ENCODE measurements at regions not wholly inside any gene's neighbourhood (a gene's known extent, or its start where the extent isn't known, plus 50 kb on each side); places are given as distances from the start of the nearest gene placed in this dataset.

DNA sequence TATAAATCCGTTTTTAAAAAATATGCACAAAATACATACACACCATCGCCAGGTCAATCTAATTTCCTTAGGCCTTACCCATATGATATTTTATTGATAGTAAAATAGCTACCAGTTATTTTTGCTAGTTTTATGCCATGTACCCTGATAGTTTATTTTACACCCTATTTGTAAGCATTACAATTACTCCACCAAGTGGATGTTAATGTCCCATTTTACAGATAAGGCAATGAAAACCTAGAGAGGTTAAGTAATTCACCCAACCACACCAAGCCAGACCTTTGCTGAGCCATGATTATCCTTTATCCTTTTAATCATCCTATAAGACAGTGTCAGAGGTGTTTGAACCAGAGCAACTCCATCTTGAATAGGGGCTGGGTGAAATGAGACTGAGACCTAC is 86.8 kb downstream of the CBLN4 start:
- TF ChIP-seq, protein P1, sequence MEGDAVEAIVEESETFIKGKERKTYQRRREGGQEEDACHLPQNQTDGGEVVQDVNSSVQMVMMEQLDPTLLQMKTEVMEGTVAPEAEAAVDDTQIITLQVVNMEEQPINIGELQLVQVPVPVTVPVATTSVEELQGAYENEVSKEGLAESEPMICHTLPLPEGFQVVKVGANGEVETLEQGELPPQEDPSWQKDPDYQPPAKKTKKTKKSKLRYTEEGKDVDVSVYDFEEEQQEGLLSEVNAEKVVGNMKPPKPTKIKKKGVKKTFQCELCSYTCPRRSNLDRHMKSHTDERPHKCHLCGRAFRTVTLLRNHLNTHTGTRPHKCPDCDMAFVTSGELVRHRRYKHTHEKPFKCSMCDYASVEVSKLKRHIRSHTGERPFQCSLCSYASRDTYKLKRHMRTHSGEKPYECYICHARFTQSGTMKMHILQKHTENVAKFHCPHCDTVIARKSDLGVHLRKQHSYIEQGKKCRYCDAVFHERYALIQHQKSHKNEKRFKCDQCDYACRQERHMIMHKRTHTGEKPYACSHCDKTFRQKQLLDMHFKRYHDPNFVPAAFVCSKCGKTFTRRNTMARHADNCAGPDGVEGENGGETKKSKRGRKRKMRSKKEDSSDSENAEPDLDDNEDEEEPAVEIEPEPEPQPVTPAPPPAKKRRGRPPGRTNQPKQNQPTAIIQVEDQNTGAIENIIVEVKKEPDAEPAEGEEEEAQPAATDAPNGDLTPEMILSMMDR (conservative IDR thresholded peaks at IDR 0.05): no peak
- TF ChIP-seq ZFX (IDR thresholded peaks at IDR 0.05): no peak
